ENCODE measurements at regions not wholly inside any gene's neighbourhood (a gene's known extent, or its start where the extent isn't known, plus 50 kb on each side); places are given as distances from the start of the nearest gene placed in this dataset.

DNA sequence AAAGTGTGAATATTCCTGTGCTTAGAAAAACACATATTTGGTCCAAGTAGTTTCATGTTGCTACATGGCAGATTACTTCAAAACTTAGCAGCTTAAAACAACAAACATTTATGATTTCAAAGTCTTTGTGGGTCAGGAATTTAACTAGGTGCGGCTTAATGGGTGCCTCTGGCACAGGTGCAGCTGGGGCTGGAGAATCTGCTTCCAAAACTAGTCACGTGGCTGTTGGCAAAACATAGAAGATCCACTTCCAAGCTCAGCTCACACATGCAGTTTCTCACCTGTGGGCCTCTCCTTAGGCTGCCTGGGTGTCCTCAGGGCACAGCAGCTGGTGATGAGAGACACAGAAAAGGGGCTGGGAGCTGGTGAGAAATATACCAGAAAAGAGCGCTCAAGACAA is 263.4 kb downstream of the TTLL7 start:
- H3K27me3 Mint-ChIP-seq (ENCODE audit: low read depth): no peaks in the 10 kb centered on the region
- no peak for DNase-seq (ENCODE audit: low read depth, low spot score)
- no peaks in the 10 kb centered on the region for H3K36me3 Mint-ChIP-seq (ENCODE audit: low read depth)
- peaks cover 19% of the 10 kb centered on the region for H3K4me1 Mint-ChIP-seq
- peaks cover 6% of the 10 kb centered on the region for H3K9me3 Mint-ChIP-seq
- H3K4me3 Mint-ChIP-seq: no peak overlapping the region
- no peak overlapping the region for H3K27ac Mint-ChIP-seq (ENCODE audit: unreplicated experiment)
- TF ChIP-seq, protein P1, sequence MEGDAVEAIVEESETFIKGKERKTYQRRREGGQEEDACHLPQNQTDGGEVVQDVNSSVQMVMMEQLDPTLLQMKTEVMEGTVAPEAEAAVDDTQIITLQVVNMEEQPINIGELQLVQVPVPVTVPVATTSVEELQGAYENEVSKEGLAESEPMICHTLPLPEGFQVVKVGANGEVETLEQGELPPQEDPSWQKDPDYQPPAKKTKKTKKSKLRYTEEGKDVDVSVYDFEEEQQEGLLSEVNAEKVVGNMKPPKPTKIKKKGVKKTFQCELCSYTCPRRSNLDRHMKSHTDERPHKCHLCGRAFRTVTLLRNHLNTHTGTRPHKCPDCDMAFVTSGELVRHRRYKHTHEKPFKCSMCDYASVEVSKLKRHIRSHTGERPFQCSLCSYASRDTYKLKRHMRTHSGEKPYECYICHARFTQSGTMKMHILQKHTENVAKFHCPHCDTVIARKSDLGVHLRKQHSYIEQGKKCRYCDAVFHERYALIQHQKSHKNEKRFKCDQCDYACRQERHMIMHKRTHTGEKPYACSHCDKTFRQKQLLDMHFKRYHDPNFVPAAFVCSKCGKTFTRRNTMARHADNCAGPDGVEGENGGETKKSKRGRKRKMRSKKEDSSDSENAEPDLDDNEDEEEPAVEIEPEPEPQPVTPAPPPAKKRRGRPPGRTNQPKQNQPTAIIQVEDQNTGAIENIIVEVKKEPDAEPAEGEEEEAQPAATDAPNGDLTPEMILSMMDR (conservative IDR thresholded peaks at IDR 0.05): no peak

DNA sequence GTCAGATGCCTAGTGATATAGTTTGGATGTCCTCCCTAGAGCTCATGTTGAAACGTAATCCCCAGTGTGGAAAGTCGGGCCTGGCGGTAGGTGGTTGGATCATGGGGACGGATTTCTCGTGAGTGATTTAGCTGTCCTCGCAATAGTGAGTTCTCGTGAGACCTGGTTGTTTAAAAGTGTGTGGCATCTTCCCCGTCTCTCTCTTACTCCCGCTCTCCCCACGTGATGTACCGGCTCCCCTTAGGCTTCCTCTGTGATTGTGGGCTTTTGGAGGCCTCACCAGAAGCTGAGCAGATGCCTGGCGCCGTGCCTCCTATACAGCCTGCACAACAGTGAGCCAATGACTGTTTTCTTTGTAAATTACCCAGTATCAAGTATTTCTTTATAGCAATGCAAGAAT is 264.5 kb downstream of the TTLL7 start:
- TF ChIP-seq, protein P1 (conservative IDR thresholded peaks at IDR 0.05): no peak
- no peak overlapping the region for H3K4me3 Mint-ChIP-seq
- no peak for DNase-seq (ENCODE audit: low read depth, low spot score)
- H3K36me3 Mint-ChIP-seq (ENCODE audit: low read depth): no peaks in the 10 kb centered on the region
- peaks cover 8% of the 10 kb centered on the region for H3K4me1 Mint-ChIP-seq
- H3K27me3 Mint-ChIP-seq (ENCODE audit: low read depth): no peaks in the 10 kb centered on the region
- H3K9me3 Mint-ChIP-seq: peaks cover 3% of the 10 kb centered on the region
- no peak overlapping the region for H3K27ac Mint-ChIP-seq (ENCODE audit: unreplicated experiment)

DNA sequence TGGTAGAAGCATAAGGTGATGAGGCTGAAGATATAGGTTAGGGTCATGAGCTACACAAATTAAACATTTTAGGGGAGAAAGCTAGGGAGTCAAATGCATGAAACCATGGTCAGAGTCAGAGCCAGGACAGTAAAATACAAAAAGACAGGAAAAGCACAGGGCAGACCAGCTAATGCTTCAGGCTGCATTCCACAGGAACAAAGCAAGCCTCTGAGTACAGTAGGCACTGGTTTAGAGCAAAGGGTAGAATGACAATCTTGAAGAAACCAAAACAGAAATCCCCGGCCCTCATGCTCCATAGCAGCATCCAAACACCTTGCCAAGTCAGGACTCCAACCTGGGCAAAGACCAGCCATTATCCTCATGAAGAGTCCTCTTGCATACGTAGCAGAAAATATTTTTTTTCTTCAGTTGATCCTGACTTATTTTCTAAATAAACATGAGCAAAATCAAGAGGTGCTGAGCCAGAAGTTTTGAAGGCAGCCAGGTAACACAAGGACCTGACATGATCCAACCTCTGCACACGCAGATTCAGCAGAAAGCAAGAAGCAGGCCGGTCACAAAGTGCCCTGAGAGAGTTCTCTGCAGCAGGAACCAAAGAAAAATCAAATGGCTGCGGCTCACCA is 273.1 kb downstream of the TTLL7 start:
- DNase-seq (ENCODE audit: low read depth, low spot score): no peak
- Mint-ChIP-seq H3K9me3 (no peaks in the 10 kb centered on the region), H3K27ac (ENCODE audit: unreplicated experiment) (peak overlapping the region; percentile 87), H3K4me3 (no peak overlapping the region), H3K4me1 (peaks cover 13% of the 10 kb centered on the region), H3K27me3 (ENCODE audit: low read depth) (no peaks in the 10 kb centered on the region), H3K36me3 (ENCODE audit: low read depth) (no peaks in the 10 kb centered on the region)
- TF ChIP-seq, protein P1 (conservative IDR thresholded peaks at IDR 0.05): no peak

DNA sequence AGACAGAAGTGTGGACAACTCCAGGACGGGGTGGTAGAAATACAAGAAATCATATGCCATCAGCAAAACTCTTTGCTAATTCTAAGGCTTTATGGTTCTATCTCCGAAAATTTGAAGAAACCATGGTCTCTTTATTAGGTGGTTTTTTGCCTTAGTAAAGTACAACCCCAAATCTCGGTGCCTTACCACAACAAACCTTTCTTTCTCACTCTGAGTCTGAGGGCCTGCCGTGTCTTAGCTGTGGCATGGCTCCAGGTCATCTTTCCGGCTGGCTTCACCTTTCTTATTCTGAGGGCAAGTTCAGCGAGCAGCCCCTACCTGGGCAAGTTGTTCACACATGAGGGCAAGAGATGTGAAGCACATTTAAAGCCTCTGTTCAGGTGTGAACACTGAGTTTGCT is 280.6 kb downstream of the TTLL7 start:
- H3K4me3 Mint-ChIP-seq: no peak overlapping the region
- no peak overlapping the region for H3K27ac Mint-ChIP-seq (ENCODE audit: unreplicated experiment)
- no peaks in the 10 kb centered on the region for H3K27me3 Mint-ChIP-seq (ENCODE audit: low read depth)
- no peak for DNase-seq (ENCODE audit: low read depth, low spot score)
- TF ChIP-seq, protein P1 (conservative IDR thresholded peaks at IDR 0.05): no peak
- no peaks in the 10 kb centered on the region for H3K4me1 Mint-ChIP-seq
- no peaks in the 10 kb centered on the region for H3K9me3 Mint-ChIP-seq
- H3K36me3 Mint-ChIP-seq (ENCODE audit: low read depth): no peaks in the 10 kb centered on the region

DNA sequence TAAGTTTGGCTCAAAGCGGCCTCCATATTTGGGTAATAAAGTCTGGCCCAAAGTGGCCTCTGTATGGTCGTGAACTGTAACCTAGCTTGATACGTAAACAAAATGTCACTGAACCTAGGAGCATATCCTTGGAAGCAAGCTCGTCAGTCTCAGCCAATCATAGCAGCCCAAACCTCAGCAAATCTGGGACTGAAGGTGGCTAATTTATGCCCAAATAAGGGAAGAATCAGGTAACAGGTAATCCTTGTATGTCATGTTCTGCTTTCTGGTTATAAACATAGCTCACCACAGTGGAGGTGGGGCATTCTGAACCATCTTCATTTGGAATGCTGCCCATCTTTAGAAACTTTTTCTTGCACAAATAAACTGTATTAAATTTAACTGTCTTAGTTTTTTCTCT is 281.1 kb downstream of the TTLL7 start:
- Mint-ChIP-seq H3K9me3 (peaks cover under 1% of the 10 kb centered on the region), H3K4me3 (no peak overlapping the region), H3K4me1 (no peaks in the 10 kb centered on the region)

More for the DNA sequence above, 281.1 kb downstream of the TTLL7 start:
- TF ChIP-seq, protein P1 (conservative IDR thresholded peaks at IDR 0.05): no peak
- Mint-ChIP-seq H3K36me3 (ENCODE audit: low read depth) (no peaks in the 10 kb centered on the region), H3K27me3 (ENCODE audit: low read depth) (no peaks in the 10 kb centered on the region), H3K27ac (ENCODE audit: unreplicated experiment) (no peak overlapping the region)
- DNase-seq (ENCODE audit: low read depth, low spot score): no peak
